ENCODE measurements at regions not wholly inside any gene's neighbourhood (a gene's known extent, or its start where the extent isn't known, plus 50 kb on each side); places are given as distances from the start of the nearest gene placed in this dataset.

- H3K9me3 ChIP-seq (ENCODE audit: control insufficient read depth, low read length): no peaks in the 10 kb centered on the region
- no peaks in the 10 kb centered on the region for H3K9me3 Mint-ChIP-seq
- TF ChIP-seq CTCF (conservative IDR thresholded peaks at IDR 0.05): no peak
- H3K9ac ChIP-seq (ENCODE audit: extremely low read depth, low read length, poor library complexity, severe bottlenecking): no peak overlapping the region
- no peaks in the 10 kb centered on the region for H3K4me1 ChIP-seq (ENCODE audit: control insufficient read depth, insufficient read depth, low read length)
- no peak overlapping the region for H3K27ac ChIP-seq (ENCODE audit: low read depth, low read length)
- WGBS, 2 experiments (ENCODE audit: insufficient coverage in 1 of 2, insufficient read length in 1 of 2): 100% methylated on average over 1 of the region's 1 CpG; no CpG with 5 or more reads in 1 of the 2 experiments
- H3K27me3 ChIP-seq (ENCODE audit: control insufficient read depth, insufficient read depth, low read length, poor library complexity, severe bottlenecking): no peaks in the 10 kb centered on the region
- H3K36me3 ChIP-seq (ENCODE audit: control insufficient read depth, insufficient read depth, low read length): no peaks in the 10 kb centered on the region
- H3K36me3 Mint-ChIP-seq (ENCODE audit: low read depth): no peaks in the 10 kb centered on the region
- no peak for DNase-seq
- no peak overlapping the region for H3K4me3 Mint-ChIP-seq
- no peaks in the 10 kb centered on the region for H3K27me3 Mint-ChIP-seq (ENCODE audit: insufficient read depth)
- no peak overlapping the region for H3K27ac Mint-ChIP-seq
- peaks cover 7% of the 10 kb centered on the region for H3K4me1 Mint-ChIP-seq
- H3K4me3 ChIP-seq (ENCODE audit: low read length): no peak overlapping the region
Measured at GRCh38 chr5:96195123-96195522, 233.5 kb upstream of the ELL2 start.

GRCh38 chr5:96194593-96194992 lies 232.9 kb upstream of the ELL2 start:
- Histone ChIP-seq H3K27ac (ENCODE audit: low read depth, low read length) (no peak overlapping the region), H3K27me3 (ENCODE audit: control insufficient read depth, insufficient read depth, low read length, poor library complexity, severe bottlenecking) (no peaks in the 10 kb centered on the region), H3K4me3 (ENCODE audit: low read length) (no peak overlapping the region), H3K4me1 (ENCODE audit: control insufficient read depth, insufficient read depth, low read length) (no peaks in the 10 kb centered on the region), H3K9me3 (ENCODE audit: control insufficient read depth, low read length) (no peaks in the 10 kb centered on the region), H3K36me3 (ENCODE audit: control insufficient read depth, insufficient read depth, low read length) (no peaks in the 10 kb centered on the region), H3K9ac (ENCODE audit: extremely low read depth, low read length, poor library complexity, severe bottlenecking) (no peak overlapping the region)
- H3K4me3 Mint-ChIP-seq: no peak overlapping the region
- no peak for DNase-seq
- H3K36me3 Mint-ChIP-seq (ENCODE audit: low read depth): no peaks in the 10 kb centered on the region
- no peak overlapping the region for H3K27ac Mint-ChIP-seq
- peaks cover 9% of the 10 kb centered on the region for H3K4me1 Mint-ChIP-seq
- no peaks in the 10 kb centered on the region for H3K9me3 Mint-ChIP-seq
- TF ChIP-seq CTCF (conservative IDR thresholded peaks at IDR 0.05): no peak
- H3K27me3 Mint-ChIP-seq (ENCODE audit: insufficient read depth): no peaks in the 10 kb centered on the region

GRCh38 chr5:96193946-96194345 lies 232.3 kb upstream of the ELL2 start:
- TF ChIP-seq CTCF (conservative IDR thresholded peaks at IDR 0.05): no peak
- no peak overlapping the region for H3K4me3 ChIP-seq (ENCODE audit: low read length)
- no peaks in the 10 kb centered on the region for H3K36me3 Mint-ChIP-seq (ENCODE audit: low read depth)
- no peaks in the 10 kb centered on the region for H3K27me3 Mint-ChIP-seq (ENCODE audit: insufficient read depth)
- no peak overlapping the region for H3K9ac ChIP-seq (ENCODE audit: extremely low read depth, low read length, poor library complexity, severe bottlenecking)
- no peak overlapping the region for H3K4me3 Mint-ChIP-seq
- no peak for DNase-seq
- H3K27me3 ChIP-seq (ENCODE audit: control insufficient read depth, insufficient read depth, low read length, poor library complexity, severe bottlenecking): no peaks in the 10 kb centered on the region
- H3K4me1 Mint-ChIP-seq: peaks cover 15% of the 10 kb centered on the region
- H3K27ac Mint-ChIP-seq: no peak overlapping the region
- H3K36me3 ChIP-seq (ENCODE audit: control insufficient read depth, insufficient read depth, low read length): no peaks in the 10 kb centered on the region
- no peaks in the 10 kb centered on the region for H3K4me1 ChIP-seq (ENCODE audit: control insufficient read depth, insufficient read depth, low read length)
- H3K9me3 Mint-ChIP-seq: no peaks in the 10 kb centered on the region
- H3K27ac ChIP-seq (ENCODE audit: low read depth, low read length): no peak overlapping the region
- H3K9me3 ChIP-seq (ENCODE audit: control insufficient read depth, low read length): no peaks in the 10 kb centered on the region
- 90 to 92% methylated on average over 2 of the region's 2 CpGs for WGBS, 2 experiments (ENCODE audit: insufficient coverage in 1 of 2, insufficient read length in 1 of 2)
